Fibroblast of the aortic adventitia (primary cell): ENCODE measurements at regions not wholly inside any gene's neighbourhood (a gene's known extent, or its start where the extent isn't known, plus 50 kb on each side); places are given as distances from the start of the nearest gene placed in this dataset.
A peak's percentile ranks its signal among the peaks of the same experiment; 100 is the strongest.

Experiments used
- DNase-seq: peaks from one replicate; pipeline ENCODE4 v3.0.0-alpha.2; 2010; ENCODE audit warnings: low read depth
- H3K4me3 ChIP-seq: 2 replicates; pipeline ENCODE4 v1.5.1; 2011; ENCODE audit warnings: low read depth, mild to moderate bottlenecking, control low read depth, low read length, moderate library complexity
- CTCF ChIP-seq: IDR thresholded peaks from 2 replicates; pipeline ENCODE4 v1.5.1; 2011; ENCODE audit warnings: mild to moderate bottlenecking, low read length, control low read depth, inconsistent platforms; ENCODE audit not compliant: insufficient read depth

- no peak for TF ChIP-seq CTCF
- no peak overlapping the region for H3K4me3 ChIP-seq
- DNase-seq, result no peak
These were observed 114.7 kb upstream of the OTUD4 start for GRCh38 chr4:145295122-145295521.

GRCh38 chr4:145293658-145294057, 113.3 kb upstream of the OTUD4 start:
- H3K4me3 ChIP-seq, result no peak overlapping the region
- DNase-seq, result no peak
- no peak for TF ChIP-seq CTCF

GRCh38 chr4:145290955-145291354, 110.6 kb upstream of the OTUD4 start:
- no peak for DNase-seq
- no peak for TF ChIP-seq CTCF
- no peak overlapping the region for H3K4me3 ChIP-seq

- no peak for TF ChIP-seq CTCF
- no peak overlapping the region for H3K4me3 ChIP-seq
- peak; percentile 75 for DNase-seq
These were observed 109.2 kb upstream of the OTUD4 start for GRCh38 chr4:145289403-145290076.

GRCh38 chr4:145287351-145287750, 107.0 kb upstream of the OTUD4 start:
- TF ChIP-seq CTCF, result no peak
- no peak for DNase-seq
- no peak overlapping the region for H3K4me3 ChIP-seq

- no peak overlapping the region for H3K4me3 ChIP-seq
- TF ChIP-seq CTCF, result no peak
- no peak for DNase-seq
These were observed 105.5 kb upstream of the OTUD4 start for GRCh38 chr4:145285928-145286327.

- TF ChIP-seq CTCF, result no peak
- no peak for DNase-seq
- no peak overlapping the region for H3K4me3 ChIP-seq
These were observed 103.5 kb upstream of the OTUD4 start for GRCh38 chr4:145283909-145284308.
